ENCODE measurements at regions not wholly inside any gene's neighbourhood (a gene's known extent, or its start where the extent isn't known, plus 50 kb on each side); places are given as distances from the start of the nearest gene placed in this dataset.

- Histone ChIP-seq H3F3A (ENCODE audit: insufficient read depth, low read length, poor library complexity, severe bottlenecking) (no peaks in the 10 kb centered on the region), H3K27ac (ENCODE audit: low read length) (no peak overlapping the region), H3K9me3 (ENCODE audit: low read length) (no peaks in the 10 kb centered on the region), H3K4me2 (ENCODE audit: low read length) (no peak overlapping the region), H3K9me2 (ENCODE audit: insufficient read depth, low read length) (no peaks in the 10 kb centered on the region), H4K20me1 (ENCODE audit: insufficient read depth) (no peaks in the 10 kb centered on the region), H3K79me2 (replicated peaks; ENCODE audit: insufficient read depth, low read length) (no peaks in the 10 kb centered on the region), H3K27me3 (ENCODE audit: insufficient read depth, low read depth, low read length) (no peaks in the 10 kb centered on the region), H3K36me3 (ENCODE audit: insufficient read depth, low read length) (no peaks in the 10 kb centered on the region), H2AFZ (ENCODE audit: low read depth, low read length) (no peak overlapping the region), H3K4me3 (ENCODE audit: low read length) (no peak overlapping the region), H3K9ac (ENCODE audit: low read length) (no peak overlapping the region)
- TF ChIP-seq SMC3 (conservative IDR thresholded peaks at IDR 0.05; ENCODE audit: poor library complexity) (no peak), TAF1 (IDR thresholded peaks at IDR 0.05; ENCODE audit: low read depth) (no peak), MXI1 (conservative IDR thresholded peaks at IDR 0.05; ENCODE audit: poor library complexity, severe bottlenecking) (no peak), EP300 (conservative IDR thresholded peaks at IDR 0.05; ENCODE audit: poor library complexity, severe bottlenecking) (no peak), EZH2 (IDR thresholded peaks at IDR 0.05; ENCODE audit: borderline replicate concordance, insufficient read depth, low read length, poor library complexity, severe bottlenecking) (no peak)
Observed at GRCh38 chr6:156242206-156242605, 535.0 kb upstream of the ARID1B start.

- H3K27me3 ChIP-seq (ENCODE audit: insufficient read depth, low read depth, low read length) = no peaks in the 10 kb centered on the region
- peak overlapping the region; percentile 10 for H3K9ac ChIP-seq (ENCODE audit: low read length)
Observed at GRCh38 chr6:156231026-156231765, 546.0 kb upstream of the ARID1B start.

More at GRCh38 chr6:156231026-156231765, 546.0 kb upstream of the ARID1B start:
- H4K20me1 ChIP-seq (ENCODE audit: insufficient read depth) = no peaks in the 10 kb centered on the region
- H3K9me2 ChIP-seq (ENCODE audit: insufficient read depth, low read length) = no peaks in the 10 kb centered on the region
- H3K9me3 ChIP-seq (ENCODE audit: low read length) = no peaks in the 10 kb centered on the region
- no peaks in the 10 kb centered on the region for H3F3A ChIP-seq (ENCODE audit: insufficient read depth, low read length, poor library complexity, severe bottlenecking)
- TF ChIP-seq SMC3 (conservative IDR thresholded peaks at IDR 0.05; ENCODE audit: poor library complexity) (no peak), POLR2AphosphoS5 (IDR thresholded peaks at IDR 0.05) (peak; percentile 11), REST (IDR thresholded peaks at IDR 0.05; ENCODE audit: borderline replicate concordance) (peak; percentile 36)
- peak overlapping the region; percentile 70 for H3K27ac ChIP-seq (ENCODE audit: low read length)
- peak overlapping the region; percentile 6 for H3K4me2 ChIP-seq (ENCODE audit: low read length)
- H3K4me3 ChIP-seq (ENCODE audit: low read length) = peak overlapping the region; percentile 10
- H3K79me2 ChIP-seq (replicated peaks; ENCODE audit: insufficient read depth, low read length) = no peaks in the 10 kb centered on the region
- H2AFZ ChIP-seq (ENCODE audit: low read depth, low read length) = peak overlapping the region; percentile 7
- H3K36me3 ChIP-seq (ENCODE audit: insufficient read depth, low read length) = no peaks in the 10 kb centered on the region

Measured in neural cell (in vitro differentiated cells).